Loucy (cell line): ENCODE measurements at regions not wholly inside any gene's neighbourhood (a gene's known extent, or its start where the extent isn't known, plus 50 kb on each side); places are given as distances from the start of the nearest gene placed in this dataset.

Experiments used
- H2AFZ ChIP-seq: fragments of 200-600 bp; sonication (generic); 2 replicates; pipeline ENCODE4 v1.6.0; 2016; ENCODE audit warnings: antibody characterized with exemption, mild to moderate bottlenecking, low read length, moderate library complexity
- H3F3A ChIP-seq: fragments of 200-600 bp; 2 replicates; pipeline ENCODE4 v1.6.0; 2016; ENCODE audit warnings: antibody characterized with exemption, low read depth, mild to moderate bottlenecking
- H3K27me3 ChIP-seq: fragments of 200-600 bp; sonication (generic); 2 replicates; pipeline ENCODE4 v1.6.1; 2014; ENCODE audit warnings: low read length, mild to moderate bottlenecking; ENCODE audit not compliant: insufficient read depth, poor library complexity, severe bottlenecking
- H3K36me3 ChIP-seq: fragments of 200-600 bp; sonication (generic); 2 replicates; pipeline ENCODE4 v1.6.1; 2016; ENCODE audit warnings: low read length; ENCODE audit not compliant: insufficient read depth
- H3K4me1 ChIP-seq: fragments of 200-600 bp; sonication (generic); 2 replicates; pipeline ENCODE4 v1.5.1; 2014; ENCODE audit warnings: low read length, mild to moderate bottlenecking; ENCODE audit not compliant: insufficient read depth, poor library complexity, severe bottlenecking
- H3K4me2 ChIP-seq: fragments of 200-600 bp; sonication (generic); 2 replicates; pipeline ENCODE4 v1.6.0; 2014; ENCODE audit warnings: antibody characterized with exemption, low read length, low read depth, mild to moderate bottlenecking; ENCODE audit not compliant: poor library complexity, severe bottlenecking
- H3K4me3 ChIP-seq: fragments of 200-600 bp; sonication (generic); 2 replicates; pipeline ENCODE4 v1.5.1; 2014; ENCODE audit warnings: low read length, mild to moderate bottlenecking, mixed read lengths; ENCODE audit not compliant: poor library complexity, severe bottlenecking
- H3K79me2 ChIP-seq: fragments of 200-600 bp; sonication (generic); 2 replicates; pipeline ENCODE4 v1.6.1; 2014; ENCODE audit warnings: low read length; ENCODE audit not compliant: insufficient read depth
- H3K9ac ChIP-seq: fragments of 200-600 bp; sonication (generic); 2 replicates; pipeline ENCODE4 v1.6.0; 2014; ENCODE audit warnings: mild to moderate bottlenecking, low read depth, low read length, moderate library complexity; ENCODE audit not compliant: poor library complexity, severe bottlenecking
- H3K9me2 ChIP-seq: fragments of 200-600 bp; sonication (generic); replicated peaks from 2 replicates; pipeline ENCODE4 v1.6.1; 2016; ENCODE audit warnings: low read depth, low read length, mixed read lengths
- H3K9me3 ChIP-seq: fragments of 200-600 bp; sonication (generic); 2 replicates; pipeline ENCODE4 v1.6.1; 2014; ENCODE audit warnings: mild to moderate bottlenecking, antibody characterized with exemption, low read length, low read depth; ENCODE audit not compliant: insufficient read depth
- H4K20me1 ChIP-seq: fragments of 200-600 bp; sonication (generic); 2 replicates; pipeline ENCODE4 v1.6.0; 2014; ENCODE audit warnings: antibody characterized with exemption, low read length, mild to moderate bottlenecking; ENCODE audit not compliant: insufficient read depth, poor library complexity, severe bottlenecking
- EZH2phosphoT487 ChIP-seq: fragments of 200-600 bp; IDR thresholded peaks from 2 replicates; pipeline ENCODE4 v1.6.1; 2018; ENCODE audit warnings: antibody characterized with exemption, mild to moderate bottlenecking, moderate library complexity, borderline replicate concordance
- TF ChIP-seq, protein P1 (sequence below): fragments of 200-600 bp; sonication (generic); conservative IDR thresholded peaks from 2 replicates; pipeline ENCODE4 v1.5.1; 2014; ENCODE audit warnings: mild to moderate bottlenecking, antibody characterized with exemption, low read length

DNA sequence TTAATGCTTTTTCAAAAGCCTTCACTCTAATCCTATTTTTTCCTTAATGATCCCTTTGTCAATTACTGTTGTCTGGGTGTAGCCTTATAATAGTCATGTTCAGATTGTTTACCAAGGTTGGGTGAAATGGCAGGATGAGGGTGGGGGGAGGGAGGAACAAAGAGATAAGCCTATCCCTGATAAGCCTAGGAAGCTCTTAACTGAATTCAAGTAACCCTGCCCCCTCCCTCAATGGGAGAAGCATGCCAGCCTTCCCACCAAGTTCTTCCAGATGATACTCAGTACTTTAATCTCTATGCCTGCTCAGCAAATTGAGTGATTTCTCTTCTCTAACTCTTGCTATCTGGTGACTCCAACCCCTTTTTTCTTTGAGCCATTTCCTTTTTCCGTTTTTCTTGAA, 180.3 kb upstream of the ETAA1 start:
- H3K9me2 ChIP-seq, result no peaks in the 10 kb centered on the region
- no peaks in the 10 kb centered on the region for H4K20me1 ChIP-seq
- no peaks in the 10 kb centered on the region for H3K4me1 ChIP-seq
- no peaks in the 10 kb centered on the region for H3K27me3 ChIP-seq
- no peak overlapping the region for H3K4me3 ChIP-seq
- H3K36me3 ChIP-seq, result no peaks in the 10 kb centered on the region
- TF ChIP-seq, protein P1, sequence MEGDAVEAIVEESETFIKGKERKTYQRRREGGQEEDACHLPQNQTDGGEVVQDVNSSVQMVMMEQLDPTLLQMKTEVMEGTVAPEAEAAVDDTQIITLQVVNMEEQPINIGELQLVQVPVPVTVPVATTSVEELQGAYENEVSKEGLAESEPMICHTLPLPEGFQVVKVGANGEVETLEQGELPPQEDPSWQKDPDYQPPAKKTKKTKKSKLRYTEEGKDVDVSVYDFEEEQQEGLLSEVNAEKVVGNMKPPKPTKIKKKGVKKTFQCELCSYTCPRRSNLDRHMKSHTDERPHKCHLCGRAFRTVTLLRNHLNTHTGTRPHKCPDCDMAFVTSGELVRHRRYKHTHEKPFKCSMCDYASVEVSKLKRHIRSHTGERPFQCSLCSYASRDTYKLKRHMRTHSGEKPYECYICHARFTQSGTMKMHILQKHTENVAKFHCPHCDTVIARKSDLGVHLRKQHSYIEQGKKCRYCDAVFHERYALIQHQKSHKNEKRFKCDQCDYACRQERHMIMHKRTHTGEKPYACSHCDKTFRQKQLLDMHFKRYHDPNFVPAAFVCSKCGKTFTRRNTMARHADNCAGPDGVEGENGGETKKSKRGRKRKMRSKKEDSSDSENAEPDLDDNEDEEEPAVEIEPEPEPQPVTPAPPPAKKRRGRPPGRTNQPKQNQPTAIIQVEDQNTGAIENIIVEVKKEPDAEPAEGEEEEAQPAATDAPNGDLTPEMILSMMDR, result no peak
- TF ChIP-seq EZH2phosphoT487, result no peak
- no peaks in the 10 kb centered on the region for H3F3A ChIP-seq
- no peak overlapping the region for H2AFZ ChIP-seq
- H3K9me3 ChIP-seq, result no peaks in the 10 kb centered on the region
- H3K4me2 ChIP-seq, result no peak overlapping the region
- H3K79me2 ChIP-seq, result no peaks in the 10 kb centered on the region
- no peak overlapping the region for H3K9ac ChIP-seq

DNA sequence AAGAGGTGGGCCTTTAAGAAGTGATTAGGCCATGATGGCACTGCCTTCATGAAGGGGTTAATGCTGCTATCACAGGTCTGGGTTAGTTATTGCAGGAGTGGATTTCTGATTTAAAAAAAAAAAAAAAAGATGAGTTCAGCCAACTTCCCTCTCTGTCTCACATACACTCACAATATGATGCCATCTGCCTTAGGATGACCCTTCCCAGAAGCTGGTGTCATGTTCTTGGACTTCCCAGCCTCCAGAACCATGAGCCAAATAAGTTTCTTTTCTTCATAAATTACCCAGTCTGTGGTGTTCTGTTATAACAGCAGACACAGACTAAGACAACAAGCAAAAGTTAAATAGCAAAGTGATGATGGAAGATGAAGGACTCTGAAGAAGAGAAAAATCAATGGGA, 179.7 kb upstream of the ETAA1 start:
- TF ChIP-seq, protein P1, result no peak
- TF ChIP-seq EZH2phosphoT487, result no peak
- Histone ChIP-seq H3F3A (no peaks in the 10 kb centered on the region), H3K36me3 (no peaks in the 10 kb centered on the region), H3K4me3 (no peak overlapping the region), H3K9ac (no peak overlapping the region), H2AFZ (no peak overlapping the region), H3K4me1 (no peaks in the 10 kb centered on the region), H3K9me3 (no peaks in the 10 kb centered on the region), H3K79me2 (no peaks in the 10 kb centered on the region), H3K4me2 (no peak overlapping the region), H3K9me2 (no peaks in the 10 kb centered on the region), H3K27me3 (no peaks in the 10 kb centered on the region), H4K20me1 (no peaks in the 10 kb centered on the region)

DNA sequence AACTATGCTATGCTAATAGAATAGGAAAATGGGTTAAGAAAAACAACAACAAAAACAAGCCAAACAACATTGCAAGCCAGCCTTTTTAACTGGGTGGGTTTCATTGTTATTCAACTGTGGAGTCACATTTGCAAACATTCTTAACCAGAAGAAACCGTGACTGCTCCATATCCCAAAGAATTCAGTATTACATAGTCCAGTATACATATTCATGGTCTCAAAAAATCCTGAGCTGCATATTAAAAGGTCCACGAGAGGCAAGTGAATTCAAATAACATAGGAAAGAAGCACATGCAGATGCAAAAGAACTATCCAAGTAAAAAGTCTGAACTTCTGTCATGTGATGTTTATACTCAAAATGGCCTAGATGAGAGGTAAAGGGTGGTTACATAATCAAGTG, 179.1 kb upstream of the ETAA1 start:
- no peaks in the 10 kb centered on the region for H3F3A ChIP-seq
- H2AFZ ChIP-seq, result no peak overlapping the region
- no peak overlapping the region for H3K4me3 ChIP-seq
- H3K4me1 ChIP-seq, result no peaks in the 10 kb centered on the region
- H3K9me3 ChIP-seq, result no peaks in the 10 kb centered on the region
- H3K9me2 ChIP-seq, result no peaks in the 10 kb centered on the region
- no peak overlapping the region for H3K9ac ChIP-seq
- no peak for TF ChIP-seq EZH2phosphoT487
- TF ChIP-seq, protein P1, result no peak
- H3K36me3 ChIP-seq, result no peaks in the 10 kb centered on the region
- H4K20me1 ChIP-seq, result no peaks in the 10 kb centered on the region
- H3K79me2 ChIP-seq, result no peaks in the 10 kb centered on the region
- no peak overlapping the region for H3K4me2 ChIP-seq
- H3K27me3 ChIP-seq, result no peaks in the 10 kb centered on the region
